ENCODE measurements at regions not wholly inside any gene's neighbourhood (a gene's known extent, or its start where the extent isn't known, plus 50 kb on each side); places are given as distances from the start of the nearest gene placed in this dataset.

GRCh38 chr15:88742161-88742560, 61.1 kb upstream of the ACAN start:
- TF ChIP-seq CTCF (IDR thresholded peaks at IDR 0.05) (no peak), EP300 (IDR thresholded peaks at IDR 0.05) (no peak), POLR2A (IDR thresholded peaks at IDR 0.05) (no peak), POLR2AphosphoS5 (IDR thresholded peaks at IDR 0.05) (no peak)
- WGBS = 100% methylated on average over 2 of the region's 4 CpGs
- no peaks in the 10 kb centered on the region for H3K36me3 ChIP-seq
- H3K27me3 ChIP-seq = peaks cover 15% of the 10 kb centered on the region
- H3K4me1 ChIP-seq = no peaks in the 10 kb centered on the region
- no peak overlapping the region for H3K4me3 ChIP-seq
- no peak for DNase-seq (ENCODE audit: low spot score in 2 of 2)
- H3K27ac ChIP-seq = no peak overlapping the region
- no peaks in the 10 kb centered on the region for H3K9me3 ChIP-seq

- H3K4me1 ChIP-seq = no peaks in the 10 kb centered on the region
Observed at GRCh38 chr15:88744548-88745020, 58.7 kb upstream of the ACAN start.

GRCh38 chr15:88745065-88745464, 58.2 kb upstream of the ACAN start:
- no peaks in the 10 kb centered on the region for H3K4me1 ChIP-seq
- no peaks in the 10 kb centered on the region for H3K9me3 ChIP-seq
- no peaks in the 10 kb centered on the region for H3K36me3 ChIP-seq
- H3K27ac ChIP-seq = no peak overlapping the region
- no peak overlapping the region for H3K4me3 ChIP-seq
- WGBS = 45% methylated on average over 2 of the region's 2 CpGs
- TF ChIP-seq CTCF (IDR thresholded peaks at IDR 0.05) = no peak
- TF ChIP-seq POLR2AphosphoS5 (IDR thresholded peaks at IDR 0.05) = no peak
- TF ChIP-seq EP300 (IDR thresholded peaks at IDR 0.05) = no peak
- no peak for TF ChIP-seq POLR2A (IDR thresholded peaks at IDR 0.05)
- DNase-seq (ENCODE audit: low spot score in 2 of 2) = no peak
- H3K27me3 ChIP-seq = peaks cover 15% of the 10 kb centered on the region

More at GRCh38 chr15:88744548-88745020, 58.7 kb upstream of the ACAN start:
- Histone ChIP-seq H3K4me3 (no peak overlapping the region), H3K27ac (no peak overlapping the region), H3K36me3 (no peaks in the 10 kb centered on the region), H3K27me3 (peaks cover 15% of the 10 kb centered on the region), H3K9me3 (no peaks in the 10 kb centered on the region)
- WGBS = 54% methylated on average over 7 of the region's 7 CpGs
- TF ChIP-seq EP300 (IDR thresholded peaks at IDR 0.05) = no peak
- TF ChIP-seq POLR2A (IDR thresholded peaks at IDR 0.05) = no peak
- TF ChIP-seq POLR2AphosphoS5 (IDR thresholded peaks at IDR 0.05) = no peak
- no peak for TF ChIP-seq CTCF (IDR thresholded peaks at IDR 0.05)
- no peak for DNase-seq (ENCODE audit: low spot score in 2 of 2)

GRCh38 chr15:88745696-88746095, 57.5 kb upstream of the ACAN start:
- no peak overlapping the region for H3K4me3 ChIP-seq
- no peaks in the 10 kb centered on the region for H3K9me3 ChIP-seq
- H3K27me3 ChIP-seq = peaks cover 15% of the 10 kb centered on the region
- 23% methylated on average over 2 of the region's 2 CpGs for WGBS
- H3K27ac ChIP-seq = no peak overlapping the region
- TF ChIP-seq CTCF (IDR thresholded peaks at IDR 0.05) (no peak), POLR2AphosphoS5 (IDR thresholded peaks at IDR 0.05) (no peak), EP300 (IDR thresholded peaks at IDR 0.05) (no peak), POLR2A (IDR thresholded peaks at IDR 0.05) (no peak)
- DNase-seq (ENCODE audit: low spot score in 2 of 2) = no peak
- H3K36me3 ChIP-seq = no peaks in the 10 kb centered on the region
- no peaks in the 10 kb centered on the region for H3K4me1 ChIP-seq

- Histone ChIP-seq H3K36me3 (no peaks in the 10 kb centered on the region), H3K27ac (no peak overlapping the region), H3K27me3 (peaks cover 13% of the 10 kb centered on the region), H3K4me3 (no peak overlapping the region), H3K9me3 (no peaks in the 10 kb centered on the region), H3K4me1 (no peaks in the 10 kb centered on the region)
- no peak for TF ChIP-seq POLR2A (IDR thresholded peaks at IDR 0.05)
- no peak for DNase-seq (ENCODE audit: low spot score in 2 of 2)
- 70% methylated on average over 5 of the region's 5 CpGs for WGBS
Observed at GRCh38 chr15:88746451-88746850, 56.8 kb upstream of the ACAN start.

- 67% methylated on average over 1 of the region's 1 CpG for WGBS
Observed at GRCh38 chr15:88747111-88747510, 56.1 kb upstream of the ACAN start.

More at GRCh38 chr15:88747111-88747510, 56.1 kb upstream of the ACAN start:
- TF ChIP-seq CTCF (IDR thresholded peaks at IDR 0.05) = no peak
- TF ChIP-seq POLR2A (IDR thresholded peaks at IDR 0.05) = no peak
- TF ChIP-seq EP300 (IDR thresholded peaks at IDR 0.05) = no peak
- no peak for TF ChIP-seq POLR2AphosphoS5 (IDR thresholded peaks at IDR 0.05)
- no peaks in the 10 kb centered on the region for H3K9me3 ChIP-seq
- no peaks in the 10 kb centered on the region for H3K4me1 ChIP-seq
- no peak for DNase-seq (ENCODE audit: low spot score in 2 of 2)
- H3K36me3 ChIP-seq = no peaks in the 10 kb centered on the region
- no peak overlapping the region for H3K27ac ChIP-seq
- H3K4me3 ChIP-seq = no peak overlapping the region
- H3K27me3 ChIP-seq = peaks cover 7% of the 10 kb centered on the region

Measured in suprapubic skin (tissue), 4 donors.